ENCODE measurements at regions not wholly inside any gene's neighbourhood (a gene's known extent, or its start where the extent isn't known, plus 50 kb on each side); places are given as distances from the start of the nearest gene placed in this dataset.
A peak's percentile ranks its signal among the peaks of the same experiment; 100 is the strongest.

- TF ChIP-seq POLR2AphosphoS5 (IDR thresholded peaks at IDR 0.05) (no peak), EP300 (IDR thresholded peaks at IDR 0.05) (no peak)
- no peak overlapping the region for H3K4me3 ChIP-seq
- H3K4me1 ChIP-seq = peaks cover 0 to 61% (median 33%) of the 10 kb centered on the region in 4 donors
- no peaks in the 10 kb centered on the region for H3K36me3 ChIP-seq
- DNase-seq = peak; percentile 72
- 26 to 73% methylated on average over 10 of the region's 10 CpGs for WGBS, 2 donors
- H3K27ac ChIP-seq = peak overlapping the region; percentile 47 to 83 (median 65)
- intact Hi-C loops (cut with DNase I) = no loop called here
- H3K27me3 ChIP-seq = no peaks in the 10 kb centered on the region
- H3K9me3 ChIP-seq = no peaks in the 10 kb centered on the region
Measured at GRCh38 chr1:229108598-229109201, 162.2 kb upstream of the RAB4A start.

- H3K4me3 ChIP-seq = no peak overlapping the region
- no peaks in the 10 kb centered on the region for H3K9me3 ChIP-seq
- DNase-seq = peak; percentile 81
- intact Hi-C loops (cut with DNase I) = no loop called here
- 56 to 70% methylated on average over 5 of the region's 5 CpGs for WGBS, 2 donors
- H3K27me3 ChIP-seq = no peaks in the 10 kb centered on the region
- H3K27ac ChIP-seq = peak overlapping the region; percentile 47 to 83 (median 65)
- H3K36me3 ChIP-seq = no peaks in the 10 kb centered on the region
- TF ChIP-seq CTCF (IDR thresholded peaks at IDR 0.05) = no peak
- peak; percentile 13 to 60 (median 52) for TF ChIP-seq POLR2AphosphoS5 (IDR thresholded peaks at IDR 0.05)
- peak in 1 of 4 donors; percentile 32 for TF ChIP-seq EP300 (IDR thresholded peaks at IDR 0.05)
- TF ChIP-seq POLR2A (IDR thresholded peaks at IDR 0.05) = no peak
- H3K4me1 ChIP-seq = peaks cover 0 to 67% (median 36%) of the 10 kb centered on the region in 4 donors
Measured at GRCh38 chr1:229109320-229109761, 161.6 kb upstream of the RAB4A start.

- H3K27me3 ChIP-seq = no peaks in the 10 kb centered on the region
- H3K9me3 ChIP-seq = no peaks in the 10 kb centered on the region
- peak; percentile 26 for DNase-seq
- no peak overlapping the region for H3K4me3 ChIP-seq
- H3K36me3 ChIP-seq = no peaks in the 10 kb centered on the region
- peaks cover 0 to 83% (median 52%) of the 10 kb centered on the region in 4 donors for H3K4me1 ChIP-seq
- no peak for TF ChIP-seq EP300 (IDR thresholded peaks at IDR 0.05)
- no peak for TF ChIP-seq POLR2A (IDR thresholded peaks at IDR 0.05)
- no peak for TF ChIP-seq POLR2AphosphoS5 (IDR thresholded peaks at IDR 0.05)
- no peak for TF ChIP-seq CTCF (IDR thresholded peaks at IDR 0.05)
- 86 to 94% methylated on average over 1 of the region's 1 CpG for WGBS, 2 donors
- intact Hi-C loops (cut with DNase I) = loop anchor here (5.0 kb wide), 2 partner anchors 109 to 124 kb away; no protein-coding TSS in a partner anchor
- H3K27ac ChIP-seq = peak overlapping the region in 2 of 4 donors; percentile 0 to 83
Measured at GRCh38 chr1:229110986-229111385, 159.9 kb upstream of the RAB4A start.

- no peaks in the 10 kb centered on the region for H3K27me3 ChIP-seq
- intact Hi-C loops (cut with DNase I) = loop anchor here (5.0 kb wide), 2 partner anchors 110 to 125 kb away; no protein-coding TSS in a partner anchor
- peak overlapping the region in 2 of 4 donors; percentile 8 to 83 for H3K27ac ChIP-seq
Measured at GRCh38 chr1:229111703-229112319, 159.1 kb upstream of the RAB4A start.

More at GRCh38 chr1:229111703-229112319, 159.1 kb upstream of the RAB4A start:
- no peak for DNase-seq
- Histone ChIP-seq H3K4me1 (peaks cover 0 to 89% (median 59%) of the 10 kb centered on the region in 4 donors), H3K9me3 (no peaks in the 10 kb centered on the region), H3K36me3 (no peaks in the 10 kb centered on the region), H3K4me3 (no peak overlapping the region)
- TF ChIP-seq POLR2A (IDR thresholded peaks at IDR 0.05) (no peak), EP300 (IDR thresholded peaks at IDR 0.05) (no peak), POLR2AphosphoS5 (IDR thresholded peaks at IDR 0.05) (peak in 1 of 4 donors; percentile 56), CTCF (IDR thresholded peaks at IDR 0.05) (no peak)
- 83 to 86% methylated on average over 6 of the region's 6 CpGs for WGBS, 2 donors

Data from sigmoid colon (tissue), 6 donors.